Thoracic aorta (tissue), 2 donors: ENCODE measurements at regions not wholly inside any gene's neighbourhood (a gene's known extent, or its start where the extent isn't known, plus 50 kb on each side); places are given as distances from the start of the nearest gene placed in this dataset.

Experiments
- ATAC-seq: fragments of 150-250 bp; one replicate; pipeline ENCODE4 v1.8.0; 2017; ENCODE audit warnings: low read depth; ENCODE audit not compliant: insufficient number of reproducible peaks, low FRiP score
- DNase-seq: peaks from one replicate; pipeline ENCODE4 v3.0.0-alpha.2; 2020; ENCODE audit warnings: low spot score
- H3K27ac ChIP-seq, 2 donors: fragments of 200-600 bp; sonication (generic); 1 replicate in 1 of 2; 2 replicates in 1 of 2; pipeline ENCODE4 v1.5.1; 2016; ENCODE audit warnings: mild to moderate bottlenecking in 2 of 2, moderate library complexity in 2 of 2
- H3K27me3 ChIP-seq: fragments of 200-600 bp; sonication (generic); replicated peaks from 2 replicates; pipeline ENCODE4 v1.6.0; 2016; ENCODE audit warnings: mild to moderate bottlenecking; ENCODE audit not compliant: insufficient read depth
- H3K36me3 ChIP-seq: fragments of 200-600 bp; sonication (generic); one replicate; pipeline ENCODE4 v1.5.1; 2016
- H3K4me1 ChIP-seq, 2 donors: fragments of 200-600 bp; sonication (generic); 1 replicate in 1 of 2; 2 replicates in 1 of 2; pipeline versions ENCODE4 v1.5.1 to v1.6.0; 2016; ENCODE audit warnings: low read depth in 2 of 2, mild to moderate bottlenecking in 1 of 2; ENCODE audit not compliant: control insufficient read depth in 1 of 2
- H3K4me3 ChIP-seq: fragments of 200-600 bp; sonication (generic); 2 replicates; pipeline ENCODE4 v1.5.1; 2016; ENCODE audit warnings: mild to moderate bottlenecking
- H3K9me3 ChIP-seq: fragments of 200-600 bp; sonication (generic); 2 replicates; pipeline ENCODE4 v1.5.1; 2016
- CTCF ChIP-seq: fragments of 200-600 bp; sonication (generic); IDR thresholded peaks from one replicate; pipeline ENCODE4 v1.5.1; 2019; ENCODE audit warnings: antibody characterized with exemption

GRCh38 chr14:36055052-36055378 is 121.5 kb downstream of the PTCSC3 start:
- Histone ChIP-seq H3K27me3 (no peaks in the 10 kb centered on the region), H3K27ac (no peak overlapping the region), H3K4me1 (no peaks in the 10 kb centered on the region), H3K36me3 (no peaks in the 10 kb centered on the region), H3K9me3 (no peaks in the 10 kb centered on the region), H3K4me3 (no peak overlapping the region)
- DNase-seq (no peak), ATAC-seq (no peak)
- TF ChIP-seq CTCF = no peak

- DNase-seq = no peak
- Histone ChIP-seq H3K36me3 (no peaks in the 10 kb centered on the region), H3K27ac (no peak overlapping the region), H3K27me3 (no peaks in the 10 kb centered on the region), H3K4me3 (no peak overlapping the region), H3K4me1 (no peaks in the 10 kb centered on the region), H3K9me3 (no peaks in the 10 kb centered on the region)
- ATAC-seq = no peak
- no peak for TF ChIP-seq CTCF
Measured at GRCh38 chr14:36054353-36055051, 122.0 kb downstream of the PTCSC3 start.

- TF ChIP-seq CTCF = no peak
- Histone ChIP-seq H3K4me1 (no peaks in the 10 kb centered on the region), H3K9me3 (no peaks in the 10 kb centered on the region), H3K4me3 (no peak overlapping the region), H3K27ac (no peak overlapping the region), H3K27me3 (no peaks in the 10 kb centered on the region), H3K36me3 (no peaks in the 10 kb centered on the region)
- no peak for DNase-seq
- ATAC-seq = no peak
Measured at GRCh38 chr14:36052681-36053080, 123.8 kb downstream of the PTCSC3 start.

- Histone ChIP-seq H3K27ac (no peak overlapping the region), H3K9me3 (no peaks in the 10 kb centered on the region), H3K4me1 (no peaks in the 10 kb centered on the region), H3K4me3 (no peak overlapping the region), H3K27me3 (no peaks in the 10 kb centered on the region), H3K36me3 (no peaks in the 10 kb centered on the region)
- DNase-seq (no peak), ATAC-seq (no peak)
- no peak for TF ChIP-seq CTCF
Measured at GRCh38 chr14:36052063-36052462, 124.5 kb downstream of the PTCSC3 start.

- no peak for DNase-seq
- H3K36me3 ChIP-seq = no peaks in the 10 kb centered on the region
- H3K27ac ChIP-seq = no peak overlapping the region
- H3K9me3 ChIP-seq = no peaks in the 10 kb centered on the region
- TF ChIP-seq CTCF = no peak
- H3K4me1 ChIP-seq = no peaks in the 10 kb centered on the region
- H3K27me3 ChIP-seq = no peaks in the 10 kb centered on the region
- no peak for ATAC-seq
- H3K4me3 ChIP-seq = no peak overlapping the region
Measured at GRCh38 chr14:36048667-36049066, 127.9 kb downstream of the PTCSC3 start.
